ENCODE measurements at regions not wholly inside any gene's neighbourhood (a gene's known extent, or its start where the extent isn't known, plus 50 kb on each side); places are given as distances from the start of the nearest gene placed in this dataset.

GRCh38 chr5:118778941-118779340 is 209.4 kb downstream of the DTWD2 start:
- no peak for TF ChIP-seq CTCF (IDR thresholded peaks at IDR 0.05; ENCODE audit: low read length, missing control alignments)
- H3K4me3 ChIP-seq (replicated peaks; ENCODE audit: low read depth, low read length), result no peak overlapping the region
- DNase-seq (ENCODE audit: low read depth), result no peak

- no peak overlapping the region for H3K4me3 ChIP-seq (replicated peaks; ENCODE audit: low read depth, low read length)
- no peak for TF ChIP-seq CTCF (IDR thresholded peaks at IDR 0.05; ENCODE audit: low read length, missing control alignments)
- DNase-seq (ENCODE audit: low read depth), result no peak
Observed at GRCh38 chr5:118777189-118777736, 211.1 kb downstream of the DTWD2 start.

GRCh38 chr5:118776755-118777154 is 211.6 kb downstream of the DTWD2 start:
- no peak overlapping the region for H3K4me3 ChIP-seq (replicated peaks; ENCODE audit: low read depth, low read length)
- no peak for DNase-seq (ENCODE audit: low read depth)
- no peak for TF ChIP-seq CTCF (IDR thresholded peaks at IDR 0.05; ENCODE audit: low read length, missing control alignments)

GRCh38 chr5:118775790-118776499 is 212.4 kb downstream of the DTWD2 start:
- DNase-seq (ENCODE audit: low read depth), result no peak
- H3K4me3 ChIP-seq (replicated peaks; ENCODE audit: low read depth, low read length), result no peak overlapping the region
- TF ChIP-seq CTCF (IDR thresholded peaks at IDR 0.05; ENCODE audit: low read length, missing control alignments), result no peak

- TF ChIP-seq CTCF (IDR thresholded peaks at IDR 0.05; ENCODE audit: low read length, missing control alignments), result no peak
- H3K4me3 ChIP-seq (replicated peaks; ENCODE audit: low read depth, low read length), result no peak overlapping the region
- no peak for DNase-seq (ENCODE audit: low read depth)
Observed at GRCh38 chr5:118768607-118769175, 219.7 kb downstream of the DTWD2 start.

GRCh38 chr5:118762291-118762690 is 226.1 kb downstream of the DTWD2 start:
- DNase-seq (ENCODE audit: low read depth), result no peak
- TF ChIP-seq CTCF (IDR thresholded peaks at IDR 0.05; ENCODE audit: low read length, missing control alignments), result no peak
- no peak overlapping the region for H3K4me3 ChIP-seq (replicated peaks; ENCODE audit: low read depth, low read length)
